Stimulated activated CD8-positive, alpha-beta memory T cell treated with anti-CD3 and anti-CD28 coated beads, Interleukin-4, amount 100 ng/mL, for 4 hours (primary cell): ENCODE measurements at regions not wholly inside any gene's neighbourhood (a gene's known extent, or its start where the extent isn't known, plus 50 kb on each side); places are given as distances from the start of the nearest gene placed in this dataset.
"Not testable (repeated sequence)": the region's sequence is repeated elsewhere in the genome, so short reads cannot be mapped to it uniquely, and the experiment has no call there.

Source experiments
- DNase-seq, 2 donors: peaks; one replicate each; pipeline ENCODE4 v3.0.0-alpha.2; 2020; ENCODE audit warnings: low read depth in 2 of 2, low spot score in 1 of 2

DNA sequence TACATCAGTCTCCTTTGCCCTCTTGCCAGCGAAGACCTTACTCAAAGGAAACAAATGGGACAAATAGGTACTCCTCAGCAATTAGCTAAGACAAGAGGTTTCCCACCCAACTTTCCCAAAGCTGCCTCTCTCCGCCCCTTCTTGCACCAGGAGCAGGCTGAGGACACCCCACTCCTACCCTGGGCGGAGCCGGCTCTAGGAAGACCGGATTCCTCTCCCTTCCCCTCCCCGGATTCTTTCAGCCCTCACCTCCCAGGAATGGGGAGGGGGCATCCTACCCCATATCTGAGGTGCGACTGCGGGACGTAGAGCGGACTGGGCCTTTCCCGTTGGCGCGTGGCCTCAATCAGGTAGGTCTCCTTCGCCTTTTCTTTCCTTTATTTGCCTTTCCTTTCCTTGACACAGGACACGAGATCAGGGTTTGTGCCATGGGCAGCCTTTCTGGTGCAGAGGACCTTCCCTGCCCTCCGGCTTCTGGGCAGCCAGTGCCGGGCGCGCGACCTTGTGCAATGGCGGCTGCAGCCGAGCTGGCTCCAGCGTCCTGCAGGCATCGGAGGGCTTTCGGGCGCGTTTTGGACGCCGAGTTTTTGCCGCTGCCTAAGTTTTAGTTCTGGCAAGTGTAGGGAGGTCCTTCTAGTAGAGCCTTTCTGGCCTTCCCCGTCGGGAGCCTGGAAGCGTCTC lies 279.9 kb downstream of the PLS3 start:
- not testable (repeated sequence) for DNase-seq

DNA sequence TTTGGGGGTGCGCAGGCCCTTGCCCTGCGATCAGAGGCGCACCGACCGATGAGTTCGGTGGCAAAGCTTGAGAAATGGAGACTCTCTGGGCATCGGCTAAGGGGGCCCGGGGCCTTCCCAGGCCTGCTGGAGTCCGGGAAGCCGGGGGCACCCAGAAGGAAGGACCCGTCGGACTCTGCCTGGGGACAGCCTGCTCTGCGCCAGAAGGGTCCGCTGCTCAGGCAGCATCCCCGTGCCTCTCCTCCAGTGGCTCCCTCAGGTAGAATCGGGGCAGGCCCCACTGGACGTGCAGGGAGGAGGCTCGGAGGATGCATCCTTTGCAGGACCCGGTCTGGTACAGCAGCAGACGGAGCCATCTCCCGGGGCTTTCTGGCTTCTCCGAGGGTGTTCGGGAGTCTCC lies 290.0 kb downstream of the PLS3 start:
- DNase-seq, result not testable (repeated sequence)

DNA sequence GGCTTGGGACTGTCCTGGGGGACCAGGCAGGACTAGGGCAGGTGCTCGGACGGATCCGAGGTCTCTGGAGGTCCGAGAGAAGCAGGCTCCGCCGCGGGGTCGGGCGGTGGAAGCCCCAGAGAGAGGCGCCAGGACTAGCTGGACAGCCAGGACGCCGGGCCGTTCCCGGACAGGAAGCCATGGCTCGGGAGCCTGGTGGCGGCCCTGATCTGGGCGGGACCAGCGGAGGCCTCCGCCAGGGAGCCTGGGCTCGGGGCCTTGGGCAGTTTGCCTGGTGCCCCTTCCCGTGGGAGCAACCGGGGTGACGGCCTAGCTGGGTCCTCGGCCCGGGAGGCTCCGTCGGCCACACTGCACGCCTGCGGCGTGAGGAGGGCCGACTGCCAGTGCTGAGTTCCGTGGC lies 292.3 kb downstream of the PLS3 start:
- DNase-seq, result not testable (repeated sequence)

DNA sequence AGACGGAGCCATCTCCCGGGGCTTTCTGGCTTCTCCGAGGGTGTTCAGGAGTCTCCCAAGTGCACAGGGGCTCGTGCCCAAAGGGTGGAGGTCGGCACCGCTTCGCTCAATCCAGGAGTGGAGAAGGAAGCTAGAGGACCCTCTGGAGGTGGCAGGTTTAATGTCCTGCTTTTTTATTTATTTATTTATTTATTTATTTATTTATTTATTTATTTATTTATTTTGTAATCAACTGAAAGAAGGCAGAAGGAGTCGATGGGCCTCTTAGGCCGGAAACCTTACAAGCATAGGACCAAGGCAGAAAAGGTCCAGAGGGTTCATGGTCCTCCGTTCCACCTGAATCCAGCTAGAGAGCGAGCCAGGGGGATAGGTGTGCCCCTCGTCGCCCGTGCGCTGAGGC lies 289.4 kb upstream of the AGTR2 start:
- not testable (repeated sequence) for DNase-seq

DNA sequence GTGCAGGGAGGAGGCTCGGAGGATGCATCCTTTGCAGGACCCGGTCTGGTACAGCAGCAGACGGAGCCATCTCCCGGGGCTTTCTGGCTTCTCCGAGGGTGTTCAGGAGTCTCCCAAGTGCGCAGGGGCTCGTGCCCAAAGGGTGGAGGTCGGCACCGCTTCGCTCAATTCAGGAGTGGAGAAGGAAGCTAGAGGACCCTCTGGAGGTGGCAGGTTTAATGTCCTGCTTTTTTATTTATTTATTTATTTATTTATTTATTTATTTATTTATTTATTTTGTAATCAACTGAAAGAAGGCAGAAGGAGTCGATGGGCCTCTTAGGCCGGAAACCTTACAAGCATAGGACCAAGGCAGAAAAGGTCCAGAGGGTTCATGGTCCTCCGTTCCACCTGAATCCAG lies 286.4 kb upstream of the AGTR2 start:
- not testable (repeated sequence) for DNase-seq

DNA sequence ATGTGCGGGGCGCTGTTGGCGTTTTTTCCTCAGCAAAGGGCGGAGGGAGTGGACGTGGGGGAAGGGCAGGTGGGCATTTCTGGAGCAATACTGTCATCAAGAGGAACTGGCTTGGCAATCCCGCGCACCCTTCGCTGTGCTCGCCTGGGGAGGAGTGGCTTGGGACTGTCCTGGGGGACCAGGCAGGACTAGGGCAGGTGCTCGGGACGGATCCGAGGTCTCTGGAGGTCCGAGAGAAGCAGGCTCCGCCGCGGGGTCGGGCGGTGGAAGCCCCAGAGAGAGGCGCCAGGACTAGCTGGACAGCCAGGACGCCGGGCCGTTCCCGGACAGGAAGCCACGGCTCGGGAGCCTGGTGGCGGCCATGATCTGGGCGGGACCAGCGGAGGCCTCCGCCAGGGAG lies 282.5 kb upstream of the AGTR2 start:
- DNase-seq, result peak in 1 of 2 donors; percentile 21

DNA sequence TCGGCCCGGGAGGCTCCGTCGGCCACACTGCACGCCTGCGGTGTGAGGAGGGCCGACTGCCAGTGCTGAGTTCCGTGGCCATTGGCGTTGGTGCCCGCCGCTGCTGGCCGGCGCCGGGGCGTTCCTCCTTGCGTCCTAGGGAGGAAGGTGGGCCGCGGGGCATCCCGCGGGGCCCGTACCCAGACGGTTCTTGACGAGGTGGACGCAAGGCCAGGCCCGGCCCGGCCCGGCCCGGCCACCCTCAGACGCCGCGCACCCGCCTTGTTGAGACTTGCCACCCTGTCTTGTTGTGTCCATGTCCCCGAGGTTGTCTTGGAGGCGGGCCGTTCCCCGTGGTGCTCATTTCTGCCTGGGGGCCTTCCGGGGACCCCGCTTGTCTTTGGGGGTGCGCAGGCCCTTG lies 282.0 kb upstream of the AGTR2 start:
- not testable (repeated sequence) for DNase-seq

DNA sequence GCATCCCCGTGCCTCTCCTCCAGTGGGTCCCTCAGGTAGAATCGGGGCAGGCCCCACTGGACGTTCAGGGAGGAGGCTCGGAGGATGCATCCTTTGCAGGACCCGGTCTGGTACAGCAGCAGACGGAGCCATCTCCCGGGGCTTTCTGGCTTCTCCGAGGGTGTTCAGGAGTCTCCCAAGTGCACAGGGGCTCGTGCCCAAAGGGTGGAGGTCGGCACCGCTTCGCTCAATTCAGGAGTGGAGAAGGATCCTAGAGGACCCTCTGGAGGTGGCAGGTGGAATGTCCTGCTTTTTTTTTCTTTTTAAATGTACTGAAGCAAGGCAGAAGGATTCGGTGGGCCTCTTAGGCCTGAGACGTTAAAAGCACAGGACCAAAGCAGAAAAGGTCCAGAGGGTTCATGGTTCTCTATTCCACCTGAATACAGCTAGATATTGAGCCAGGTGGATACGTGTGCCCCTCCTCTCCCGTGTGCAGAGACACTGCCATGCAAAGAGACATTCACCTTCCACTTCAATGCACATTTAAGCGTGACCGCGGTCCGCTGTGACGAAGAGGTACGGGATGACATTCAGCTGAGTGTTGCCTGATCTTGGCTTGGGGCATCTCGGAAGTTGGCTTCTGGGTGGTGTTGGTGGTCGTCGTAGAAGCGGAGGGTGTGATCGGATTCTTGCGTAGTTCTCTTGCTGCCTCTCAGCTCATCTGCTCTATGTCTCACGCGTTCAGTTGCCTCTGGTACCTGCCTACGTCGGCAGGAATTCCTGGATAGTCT lies 281.2 kb upstream of the AGTR2 start:
- no peak for DNase-seq

DNA sequence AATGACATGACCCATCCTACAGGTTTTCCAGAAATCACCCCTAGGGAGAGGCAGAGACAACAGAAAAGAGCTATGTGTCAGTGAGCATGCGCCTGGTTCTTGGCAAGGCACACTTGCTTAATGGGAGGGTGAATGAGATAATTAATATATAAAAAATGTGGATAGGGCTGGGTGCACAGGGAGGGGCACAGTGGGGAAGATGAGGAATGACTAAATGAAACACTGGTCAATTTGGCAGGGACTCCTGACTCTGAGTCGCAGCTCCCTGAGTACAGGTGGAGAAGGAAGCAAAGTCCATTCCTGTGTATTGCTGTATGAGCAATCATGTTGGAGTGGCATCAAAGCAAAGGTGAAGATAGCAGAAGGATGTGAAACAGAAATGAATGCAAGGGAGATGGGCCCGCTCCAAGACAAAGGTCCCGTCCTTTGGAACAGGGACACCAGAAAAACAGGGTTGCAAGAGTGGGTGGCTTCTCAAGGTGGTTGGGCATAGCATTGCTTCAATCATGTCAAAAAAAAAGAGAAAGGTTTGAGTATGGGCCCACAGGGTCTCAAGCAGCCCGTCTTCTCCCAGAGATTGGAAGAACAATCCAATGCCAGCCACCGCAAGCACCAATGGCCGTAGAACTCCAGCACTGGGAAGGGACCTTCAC lies 278.4 kb upstream of the AGTR2 start:
- no peak for DNase-seq

DNA sequence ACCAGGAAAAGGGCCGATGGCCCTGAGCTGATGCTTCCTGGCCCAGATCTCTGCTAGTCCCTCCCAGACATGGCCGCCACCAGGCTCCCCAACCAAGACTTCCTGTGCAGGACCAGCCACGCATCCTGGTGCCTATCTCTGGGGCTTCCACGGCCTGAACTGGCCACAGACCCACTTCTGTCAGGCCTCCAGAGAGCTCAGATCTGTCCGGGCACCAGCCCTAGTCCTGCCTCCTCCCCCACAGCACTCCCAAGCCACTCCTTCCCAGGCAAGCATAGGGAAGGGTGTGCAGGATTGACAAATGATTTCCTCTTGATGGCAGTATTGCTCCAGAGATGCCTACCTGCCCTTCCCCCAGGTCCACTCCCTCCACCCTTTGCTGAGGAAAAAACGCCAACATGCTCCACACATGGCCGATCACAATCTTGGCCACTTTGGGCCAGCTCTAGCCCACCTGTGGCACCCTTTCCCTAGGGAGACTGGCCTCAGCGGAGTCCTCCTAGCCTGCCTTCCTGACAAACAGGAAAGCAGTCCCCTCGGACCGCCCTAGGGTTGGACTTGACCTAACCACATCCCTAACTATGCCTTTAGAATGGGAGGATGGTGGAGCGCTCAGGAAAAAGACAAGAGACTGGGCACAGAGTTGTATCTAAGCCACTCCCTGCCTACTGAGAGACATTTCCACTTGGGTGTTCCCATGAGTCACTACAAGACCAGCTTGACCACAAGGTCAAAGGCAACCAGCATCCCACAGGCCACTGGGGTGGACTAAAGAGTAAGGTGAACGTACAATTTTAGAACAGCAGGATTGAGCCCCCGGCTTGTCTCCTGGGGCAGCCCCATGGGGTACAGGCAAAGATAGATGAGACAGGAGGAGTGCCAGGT lies 277.5 kb upstream of the AGTR2 start:
- no peak for DNase-seq

DNA sequence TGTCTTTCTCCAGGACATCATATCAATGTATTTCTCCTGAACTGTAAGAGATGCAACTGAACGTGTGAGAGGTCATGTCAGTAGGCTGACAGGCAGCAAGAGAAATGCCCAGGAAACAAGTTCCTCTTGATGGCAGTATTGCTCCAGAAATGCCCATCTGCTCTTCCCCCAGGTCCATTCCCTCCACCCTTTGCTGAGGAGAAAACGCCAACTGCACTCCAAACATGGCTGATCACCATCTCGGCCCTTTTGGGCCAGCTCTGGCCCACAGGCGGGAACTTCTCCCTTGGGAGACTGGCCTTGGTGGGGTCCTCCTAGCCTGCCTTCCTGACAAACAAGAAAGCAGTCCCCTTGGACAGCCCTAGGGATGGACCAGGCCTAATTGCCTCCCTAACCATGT lies 276.5 kb upstream of the AGTR2 start:
- no peak for DNase-seq

DNA sequence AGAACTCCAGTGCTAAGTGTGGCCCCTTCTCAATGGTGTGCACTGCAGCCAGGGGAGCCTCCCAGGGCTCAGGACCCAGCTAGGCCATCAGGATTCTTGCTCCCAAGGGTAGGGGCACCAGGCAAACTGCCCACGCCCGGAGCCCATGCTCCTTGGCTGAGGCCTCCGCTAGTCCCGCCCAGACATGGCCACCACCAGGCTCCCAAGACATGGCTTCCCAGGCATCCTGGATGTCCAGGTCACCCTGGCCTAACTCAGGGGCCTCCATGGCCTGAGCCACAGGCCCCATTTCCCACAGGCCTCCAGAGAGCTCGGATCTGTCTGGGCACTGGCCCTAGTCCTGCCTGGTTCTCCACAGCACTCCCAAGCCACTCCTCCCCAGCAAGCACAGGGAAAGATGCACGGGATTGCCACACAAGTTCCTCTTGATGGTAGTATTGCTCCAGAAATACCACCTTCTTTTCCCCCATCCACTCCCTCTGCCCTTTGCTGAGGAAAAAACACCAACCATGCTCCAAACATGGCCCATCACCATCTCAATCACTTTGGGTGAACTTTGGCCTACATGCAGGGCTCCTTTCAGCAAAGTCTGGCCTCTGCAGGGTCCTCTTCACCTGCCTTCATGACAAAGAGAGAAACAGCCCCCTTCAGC lies 274.7 kb upstream of the AGTR2 start:
- no peak for DNase-seq

DNA sequence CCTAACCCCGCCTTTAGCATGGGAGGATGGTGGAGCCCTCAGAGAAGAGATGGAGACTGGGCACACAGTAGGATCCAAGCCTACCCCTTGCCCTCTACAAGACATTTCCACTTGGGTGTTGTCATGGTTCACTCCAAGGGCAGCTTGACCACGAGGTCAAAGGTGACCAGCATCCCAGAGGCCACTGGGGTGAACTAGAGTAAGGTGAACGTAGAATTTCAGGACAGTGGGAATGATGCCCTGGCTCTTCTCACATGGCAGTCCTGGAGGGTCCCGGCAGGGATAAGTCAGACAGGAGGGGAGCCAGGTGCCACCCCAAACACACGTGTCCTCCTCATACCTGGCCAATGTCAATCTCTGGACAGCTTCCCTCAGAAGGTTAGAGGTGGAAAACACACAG lies 274.2 kb upstream of the AGTR2 start:
- no peak for DNase-seq

DNA sequence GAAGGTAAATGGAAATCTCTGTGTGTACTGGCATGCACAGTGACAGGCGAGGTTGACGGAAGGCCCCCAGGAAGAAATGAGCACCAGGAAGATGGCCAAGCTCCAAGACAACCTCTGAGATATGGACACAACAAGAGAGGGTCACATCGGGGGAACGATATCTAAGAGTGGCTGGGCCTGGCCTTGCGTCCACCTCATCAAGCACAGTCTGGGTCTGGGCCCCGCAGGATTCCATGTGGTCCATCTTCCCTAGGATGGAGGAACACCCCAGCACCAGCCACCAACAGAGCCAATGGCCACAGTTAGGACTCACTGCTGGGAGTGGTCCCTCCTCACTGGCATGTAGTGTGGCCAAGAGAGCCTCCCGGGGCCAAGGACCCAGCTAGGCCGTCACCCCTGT lies 272.6 kb upstream of the AGTR2 start:
- DNase-seq, result no peak

DNA sequence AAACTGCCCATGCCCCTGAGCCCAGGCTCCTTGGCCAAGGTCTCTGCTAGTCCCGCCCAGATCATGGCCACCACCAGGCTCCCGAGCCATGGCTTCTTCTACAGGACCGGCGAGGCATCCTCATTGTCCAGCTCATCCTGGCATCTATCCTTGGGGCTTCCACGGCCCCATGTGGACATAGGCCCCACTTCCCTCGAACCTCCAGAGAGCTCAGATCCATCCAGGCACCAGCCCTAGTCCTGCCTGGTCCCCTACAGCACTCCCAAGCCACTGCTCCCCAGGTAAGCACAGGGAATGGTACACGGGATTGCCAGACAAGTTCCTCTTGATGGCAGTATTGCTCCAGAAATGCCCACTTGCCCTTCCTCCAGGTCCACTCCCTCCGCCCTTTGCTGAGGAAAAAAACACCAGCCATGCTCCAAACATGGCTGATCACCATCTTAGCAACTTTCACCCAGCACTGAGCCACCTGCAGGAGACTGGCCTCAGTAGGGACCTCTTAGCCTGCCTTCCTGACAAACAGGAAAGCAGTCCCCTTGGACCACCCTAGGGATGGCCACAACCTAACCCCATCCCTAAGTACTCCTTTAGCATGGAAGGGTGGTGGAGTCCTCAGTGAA lies 272.1 kb upstream of the AGTR2 start:
- peak in 1 of 2 donors; percentile 16 for DNase-seq

DNA sequence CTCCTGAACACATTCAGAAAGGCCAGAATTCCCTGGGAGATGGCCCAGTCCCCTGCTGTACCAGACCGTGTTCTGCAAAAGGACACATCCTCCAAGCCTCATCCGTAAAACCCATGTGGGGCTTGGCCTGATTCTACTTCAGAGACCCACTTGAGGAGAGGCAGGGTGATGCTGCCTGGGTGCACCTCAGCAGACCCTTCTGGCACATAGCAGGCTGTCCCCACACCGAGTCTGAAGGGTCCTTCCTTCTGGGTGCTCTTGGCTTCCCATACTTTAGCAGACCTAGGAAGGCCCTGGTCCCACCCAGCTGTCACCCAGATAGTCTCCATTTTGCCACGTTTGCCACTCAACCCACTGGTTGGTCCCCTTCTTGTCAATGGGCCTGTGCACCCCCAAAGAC lies 270.1 kb upstream of the AGTR2 start:
- no peak for DNase-seq

DNA sequence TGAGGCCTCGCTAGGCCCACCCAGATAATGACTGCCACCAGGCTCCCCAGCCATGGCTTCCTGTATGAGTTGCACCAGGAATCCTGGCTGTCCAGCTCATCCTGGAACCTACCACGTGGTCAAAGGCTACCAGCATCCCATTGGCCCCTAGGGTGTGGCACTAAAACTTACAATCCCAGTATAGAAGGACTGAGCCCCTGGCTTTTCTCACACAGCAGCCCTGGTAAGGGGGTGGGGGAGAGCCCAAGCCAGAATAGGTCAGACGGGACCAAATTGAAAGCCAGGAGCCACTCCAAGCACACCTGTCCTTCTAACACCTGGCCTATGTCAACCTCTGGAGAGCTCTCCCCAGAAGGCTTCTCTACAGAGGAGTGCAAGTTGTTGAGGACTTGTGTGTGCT lies 269.3 kb upstream of the AGTR2 start:
- DNase-seq, result no peak

DNA sequence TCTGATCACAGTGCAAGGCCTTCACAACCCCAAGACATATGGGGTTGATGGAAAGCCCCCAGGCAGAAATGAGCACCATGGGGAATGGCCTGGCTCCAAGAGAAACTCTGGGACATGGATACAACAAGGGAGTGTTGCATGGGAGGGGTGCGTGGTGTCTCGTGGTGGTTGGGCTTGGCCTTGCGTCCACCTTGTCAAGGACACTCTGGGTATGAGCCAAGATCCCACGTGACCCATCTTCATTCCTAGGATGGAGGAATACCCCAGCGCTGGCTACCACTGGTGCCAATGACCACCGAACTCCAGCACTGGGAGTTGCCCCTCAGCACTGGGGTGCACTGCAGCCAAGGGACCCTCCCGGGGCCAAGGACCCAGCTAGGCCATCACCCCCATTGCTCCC lies 267.5 kb upstream of the AGTR2 start:
- no peak for DNase-seq

DNA sequence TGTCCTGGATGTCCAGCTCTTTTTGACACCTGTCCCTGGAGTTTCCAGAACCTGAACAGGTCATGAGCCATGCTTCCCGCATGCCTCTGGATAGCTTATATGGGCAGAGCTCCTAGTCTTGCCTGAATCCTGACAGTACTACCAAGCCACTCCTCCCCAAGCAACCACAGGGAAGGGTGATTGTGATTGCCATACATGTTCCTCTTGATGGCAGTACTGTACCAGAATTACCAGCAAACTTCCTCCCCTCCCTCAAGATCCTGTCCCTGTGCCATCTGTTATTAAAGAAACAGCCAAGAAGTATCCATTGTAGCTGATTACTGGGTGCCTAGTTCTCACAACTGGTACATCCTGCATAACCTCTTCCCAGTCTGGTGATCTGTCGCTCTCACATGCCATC lies 264.3 kb upstream of the AGTR2 start:
- DNase-seq, result no peak

DNA sequence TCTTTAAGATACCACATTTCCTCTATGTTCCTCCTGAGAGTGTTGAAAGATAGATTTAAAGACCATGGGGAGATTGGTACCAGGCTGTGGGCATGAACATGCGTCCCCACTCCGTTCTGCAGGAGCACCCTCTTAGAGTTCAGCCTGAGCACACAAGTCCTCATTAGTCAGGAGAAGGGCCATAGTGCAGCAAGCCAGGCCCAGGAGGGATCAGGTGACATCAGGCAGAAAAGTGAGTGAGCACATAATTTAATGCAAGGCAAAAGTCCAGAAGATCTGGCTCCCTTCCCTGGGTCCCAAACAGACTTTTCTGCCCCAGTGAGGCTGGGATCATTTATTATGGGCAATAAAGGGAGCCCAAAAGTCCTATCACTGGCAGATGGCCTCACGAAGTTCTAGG lies 263.7 kb upstream of the AGTR2 start:
- no peak for DNase-seq
